Ramos (cell line): ENCODE measurements at regions not wholly inside any gene's neighbourhood (a gene's known extent, or its start where the extent isn't known, plus 50 kb on each side); places are given as distances from the start of the nearest gene placed in this dataset.

ENCODE experiments used
- in situ Hi-C: fragments of 300-500 bp; cut with MboI; formaldehyde crosslinking; loops from one replicate; pipeline ENCODE4 v1.14.3; 2022; ENCODE audit warnings: low sequenced_read_pairs; ENCODE audit not compliant: unreplicated experiment

- in situ Hi-C loops, result no loop called here
Observed at GRCh38 chr3:64359735-64360134, 134.5 kb upstream of the PRICKLE2 start.

GRCh38 chr3:64358853-64359252 lies 133.6 kb upstream of the PRICKLE2 start:
- in situ Hi-C loops, result no loop called here

GRCh38 chr3:64358176-64358575 lies 132.9 kb upstream of the PRICKLE2 start:
- in situ Hi-C loops, result no loop called here

- in situ Hi-C loops, result no loop called here
Observed at GRCh38 chr3:64357481-64357880, 132.2 kb upstream of the PRICKLE2 start.

GRCh38 chr3:64355401-64355807 lies 130.1 kb upstream of the PRICKLE2 start:
- in situ Hi-C loops, result no loop called here

GRCh38 chr3:64354956-64355355 lies 129.7 kb upstream of the PRICKLE2 start:
- in situ Hi-C loops, result no loop called here

GRCh38 chr3:64354221-64354620 lies 129.0 kb upstream of the PRICKLE2 start:
- in situ Hi-C loops, result no loop called here

- in situ Hi-C loops, result no loop called here
Observed at GRCh38 chr3:64353226-64353625, 128.0 kb upstream of the PRICKLE2 start.

- in situ Hi-C loops, result no loop called here
Observed at GRCh38 chr3:64352639-64352992, 127.3 kb upstream of the PRICKLE2 start.

- in situ Hi-C loops, result no loop called here
Observed at GRCh38 chr3:64351713-64352638, 126.7 kb upstream of the PRICKLE2 start.

GRCh38 chr3:64349551-64349950 lies 124.3 kb upstream of the PRICKLE2 start:
- in situ Hi-C loops, result no loop called here

GRCh38 chr3:64345371-64345770 lies 120.1 kb upstream of the PRICKLE2 start:
- in situ Hi-C loops, result no loop called here

GRCh38 chr3:64344721-64345207 lies 119.5 kb upstream of the PRICKLE2 start:
- in situ Hi-C loops, result no loop called here

GRCh38 chr3:64343689-64344430 lies 118.6 kb upstream of the PRICKLE2 start:
- in situ Hi-C loops, result no loop called here

GRCh38 chr3:64342940-64343688 lies 117.8 kb upstream of the PRICKLE2 start:
- in situ Hi-C loops, result no loop called here

GRCh38 chr3:64341296-64341695 lies 116.0 kb upstream of the PRICKLE2 start:
- in situ Hi-C loops, result no loop called here

- in situ Hi-C loops, result no loop called here
Observed at GRCh38 chr3:64340641-64341101, 115.4 kb upstream of the PRICKLE2 start.

- in situ Hi-C loops, result no loop called here
Observed at GRCh38 chr3:64336488-64336887, 111.2 kb upstream of the PRICKLE2 start.

- in situ Hi-C loops, result no loop called here
Observed at GRCh38 chr3:64332459-64333350, 107.4 kb upstream of the PRICKLE2 start.
